H9 (cell line): ENCODE measurements at regions not wholly inside any gene's neighbourhood (a gene's known extent, or its start where the extent isn't known, plus 50 kb on each side); places are given as distances from the start of the nearest gene placed in this dataset.

Experiments
- DNase-seq: peaks from one replicate; pipeline ENCODE4 v3.0.0-alpha.2; 2017
- H2AFZ ChIP-seq: one replicate; pipeline ENCODE4 v1.6.1; 2013; ENCODE audit warnings: mild to moderate bottlenecking, low read length, control low read depth, moderate library complexity
- H2AK5ac ChIP-seq: 2 replicates; pipeline ENCODE4 v1.6.1; 2013; ENCODE audit warnings: low read length, control low read depth, mixed read lengths; ENCODE audit not compliant: insufficient read length
- H2BK120ac ChIP-seq: one replicate; pipeline ENCODE4 v1.6.1; 2013; ENCODE audit warnings: low read depth, mild to moderate bottlenecking, low read length, control low read depth, inconsistent platforms; ENCODE audit not compliant: poor library complexity, severe bottlenecking
- H2BK12ac ChIP-seq: 2 replicates; pipeline ENCODE4 v1.6.1; 2013; ENCODE audit warnings: low read length, control low read depth, mixed read lengths, low read depth; ENCODE audit not compliant: insufficient read length
- H2BK15ac ChIP-seq: 2 replicates; pipeline ENCODE4 v1.6.1; 2013; ENCODE audit warnings: low read depth, low read length, control low read depth
- H2BK20ac ChIP-seq: one replicate; pipeline ENCODE4 v1.6.1; 2013; ENCODE audit warnings: low read depth, mild to moderate bottlenecking, low read length, control low read depth, inconsistent platforms; ENCODE audit not compliant: poor library complexity, severe bottlenecking
- H2BK5ac ChIP-seq: 2 replicates; pipeline ENCODE4 v1.6.1; 2013; ENCODE audit warnings: low read length, control low read depth, mixed read lengths; ENCODE audit not compliant: insufficient read length
- H3K14ac ChIP-seq: 2 replicates; pipeline ENCODE4 v1.6.1; 2013; ENCODE audit warnings: low read length, control low read depth; ENCODE audit not compliant: insufficient read depth
- H3K18ac ChIP-seq: 2 replicates; pipeline ENCODE4 v1.6.1; 2013; ENCODE audit warnings: low read depth, mild to moderate bottlenecking, mixed read lengths, low read length, control low read depth; ENCODE audit not compliant: insufficient read length
- H3K23ac ChIP-seq: 2 replicates; pipeline ENCODE4 v1.6.1; 2013; ENCODE audit warnings: low read length, control low read depth, mixed read lengths, low read depth; ENCODE audit not compliant: insufficient read length
- H3K23me2 ChIP-seq: 2 replicates; pipeline ENCODE4 v1.6.1; 2013; ENCODE audit warnings: low read depth, mild to moderate bottlenecking, mixed read lengths, low read length, control low read depth; ENCODE audit not compliant: insufficient read length, poor library complexity, severe bottlenecking
- H3K27ac ChIP-seq: 2 replicates; pipeline ENCODE4 v1.5.1; 2013; ENCODE audit warnings: low read length, control low read depth, mixed read lengths, low read depth; ENCODE audit not compliant: insufficient read length
- H3K27me3 ChIP-seq: 2 replicates; pipeline ENCODE4 v1.6.1; 2013; ENCODE audit warnings: low read length, control low read depth, inconsistent platforms; ENCODE audit not compliant: insufficient read depth
- H3K4ac ChIP-seq: 2 replicates; pipeline ENCODE4 v1.6.1; 2013; ENCODE audit warnings: low read depth, mild to moderate bottlenecking, control low read depth, inconsistent platforms, low read length, moderate library complexity
- H3K4me1 ChIP-seq: 2 replicates; pipeline ENCODE4 v1.6.1; 2013; ENCODE audit warnings: low read length, control low read depth, inconsistent platforms; ENCODE audit not compliant: insufficient read depth
- H3K4me2 ChIP-seq: 2 replicates; pipeline ENCODE4 v1.6.1; 2013; ENCODE audit warnings: low read length, control low read depth, mixed read lengths; ENCODE audit not compliant: insufficient read length, insufficient read depth
- H3K56ac ChIP-seq: 2 replicates; pipeline ENCODE4 v1.6.1; 2013; ENCODE audit warnings: low read depth, mild to moderate bottlenecking, mixed read lengths, low read length, control low read depth; ENCODE audit not compliant: insufficient read length
- H3K79me1 ChIP-seq: 2 replicates; pipeline ENCODE4 v1.6.1; 2013; ENCODE audit warnings: low read depth, mild to moderate bottlenecking, moderate library complexity, low read length, control low read depth, inconsistent platforms; ENCODE audit not compliant: insufficient read depth, poor library complexity, severe bottlenecking
- H3K79me2 ChIP-seq: 2 replicates; pipeline ENCODE4 v1.6.1; 2013; ENCODE audit warnings: low read length, control low read depth, inconsistent platforms; ENCODE audit not compliant: insufficient read depth
- H3K9ac ChIP-seq: 2 replicates; pipeline ENCODE4 v1.6.1; 2013; ENCODE audit warnings: low read length, control low read depth, mixed read lengths; ENCODE audit not compliant: insufficient read length; ENCODE audit errors: extremely low read depth
- H3K9me3 ChIP-seq: one replicate; pipeline ENCODE4 v1.6.1; 2013; ENCODE audit warnings: low read depth, low read length, inconsistent platforms; ENCODE audit not compliant: control insufficient read depth
- H3T11ph ChIP-seq: one replicate; pipeline ENCODE4 v1.6.1; 2013; ENCODE audit warnings: mild to moderate bottlenecking, low read length, control low read depth, inconsistent platforms
- H4K20me1 ChIP-seq: one replicate; pipeline ENCODE4 v1.6.1; 2013; ENCODE audit not compliant: control insufficient read depth, insufficient read length, insufficient read depth
- H4K5ac ChIP-seq: 2 replicates; pipeline ENCODE4 v1.6.1; 2013; ENCODE audit warnings: low read depth, mild to moderate bottlenecking, mixed read lengths, low read length, control low read depth; ENCODE audit not compliant: insufficient read length
- H4K8ac ChIP-seq: replicated peaks from 2 replicates; pipeline ENCODE4 v1.6.1; 2013; ENCODE audit warnings: low read length, control low read depth, mixed read lengths, low read depth; ENCODE audit not compliant: insufficient read length
- H4K91ac ChIP-seq: 2 replicates; pipeline ENCODE4 v1.6.1; 2013; ENCODE audit warnings: low read depth, mild to moderate bottlenecking, moderate library complexity, mixed read lengths, low read length, control low read depth; ENCODE audit not compliant: insufficient read length
- H3K27ac Mint-ChIP-seq, 3 experiments: 2 replicates in 2 of 3; 3 replicates in 1 of 3; pipeline ENCODE4 v1.8.0; 2020 to 2021; ENCODE audit warnings: mixed read lengths in 3 of 3, mild to moderate bottlenecking in 1 of 3, moderate library complexity in 1 of 3
- H3K27me3 Mint-ChIP-seq: 2 replicates; pipeline ENCODE4 v1.8.0; 2021; ENCODE audit warnings: low read depth, mild to moderate bottlenecking, moderate library complexity, mixed read lengths
- H3K36me3 Mint-ChIP-seq, 3 experiments: 2 replicates in 2 of 3; 3 replicates in 1 of 3; pipeline ENCODE4 v1.8.0; 2020 to 2021; ENCODE audit warnings: low read depth in 3 of 3, mixed read lengths in 3 of 3; ENCODE audit not compliant: insufficient read depth in 1 of 3
- H3K4me1 Mint-ChIP-seq, 2 experiments: 2 replicates each; pipeline ENCODE4 v1.8.0; 2020; ENCODE audit warnings: mixed read lengths in 2 of 2
- H3K4me3 Mint-ChIP-seq, 2 experiments: 2 replicates in 1 of 2; 3 replicates in 1 of 2; pipeline ENCODE4 v1.8.0; 2020 to 2021; ENCODE audit warnings: mild to moderate bottlenecking in 2 of 2, mixed read lengths in 2 of 2, moderate library complexity in 1 of 2
- H3K9me3 Mint-ChIP-seq, 2 experiments: 2 replicates in 1 of 2; 3 replicates in 1 of 2; pipeline ENCODE4 v1.8.0; 2020; ENCODE audit warnings: mild to moderate bottlenecking in 2 of 2, mixed read lengths in 2 of 2, moderate library complexity in 1 of 2
- CTCF ChIP-seq: fragments of 200-600 bp; sonication (generic); conservative IDR thresholded peaks from 3 replicates; pipeline ENCODE4 v1.8.0; 2021; ENCODE audit warnings: antibody characterized with exemption, mild to moderate bottlenecking
- WGBS: extraction: QIAGEN DNeasy Blood & Tissue Kit; methylation state at CpG from one replicate; pipeline ENCODE4 v1.1.7; 2013; ENCODE audit warnings: missing lambda C conversion rate, low lambda C conversion rate, mixed read lengths; ENCODE audit not compliant: insufficient read length; ENCODE audit errors: extremely low coverage; 5-methylcytosine and 5-hydroxymethylcytosine counted together

DNA sequence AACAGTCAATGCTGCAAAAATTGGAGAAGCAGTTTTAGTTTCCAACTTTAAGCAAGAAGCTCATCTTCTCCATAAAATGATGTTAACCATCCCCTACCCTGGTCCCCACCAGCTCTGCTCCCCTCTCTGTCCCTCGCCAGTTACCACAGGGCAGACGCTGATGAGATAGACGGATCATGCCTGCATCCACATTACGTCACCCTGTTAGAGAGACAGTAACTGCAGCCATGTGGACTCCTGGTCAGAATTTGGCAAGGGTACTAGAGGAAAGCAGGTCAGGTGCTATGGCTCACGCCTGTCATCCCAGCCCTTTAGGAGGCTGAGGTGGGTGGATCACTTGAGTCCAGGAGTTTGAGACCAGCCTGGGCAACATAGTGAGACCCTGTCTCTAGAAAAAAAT, 81.9 kb upstream of the FZD8 start:
- no peak overlapping the region for H4K91ac ChIP-seq
- H2BK12ac ChIP-seq = no peak overlapping the region
- H3K79me2 ChIP-seq = no peaks in the 10 kb centered on the region
- Mint-ChIP-seq H3K9me3 (no peaks in the 10 kb centered on the region), H3K36me3 (no peaks in the 10 kb centered on the region), H3K4me1 (no peaks in the 10 kb centered on the region), H3K4me3 (no peak overlapping the region), H3K27me3 (no peaks in the 10 kb centered on the region), H3K27ac (no peak overlapping the region)
- no peaks in the 10 kb centered on the region for H4K20me1 ChIP-seq
- H3K23ac ChIP-seq = no peak overlapping the region
- no CpG with 5 or more reads among the region's 5 CpGs for WGBS
- no peak overlapping the region for H3K4ac ChIP-seq
- H2BK5ac ChIP-seq = no peak overlapping the region
- no peak for TF ChIP-seq CTCF
- no peak overlapping the region for H3K9ac ChIP-seq
- DNase-seq = no peak
- H2AFZ ChIP-seq = no peak overlapping the region
- no peak overlapping the region for H2AK5ac ChIP-seq
- H4K5ac ChIP-seq = no peak overlapping the region
- no peak overlapping the region for H4K8ac ChIP-seq
- H3K27me3 ChIP-seq = no peaks in the 10 kb centered on the region
- no peak overlapping the region for H3K14ac ChIP-seq
- no peaks in the 10 kb centered on the region for H3K4me1 ChIP-seq
- no peaks in the 10 kb centered on the region for H3K9me3 ChIP-seq
- no peak overlapping the region for H2BK120ac ChIP-seq
- no peak overlapping the region for H3K56ac ChIP-seq
- H3T11ph ChIP-seq = no peak overlapping the region
- no peaks in the 10 kb centered on the region for H3K79me1 ChIP-seq
- H3K4me2 ChIP-seq = no peak overlapping the region
- H2BK15ac ChIP-seq = no peak overlapping the region
- no peak overlapping the region for H3K27ac ChIP-seq
- no peak overlapping the region for H3K18ac ChIP-seq
- no peak overlapping the region for H2BK20ac ChIP-seq
- H3K23me2 ChIP-seq = no peaks in the 10 kb centered on the region
